Central memory CD4-positive, alpha-beta T cell (primary cell): ENCODE measurements at regions not wholly inside any gene's neighbourhood (a gene's known extent, or its start where the extent isn't known, plus 50 kb on each side); places are given as distances from the start of the nearest gene placed in this dataset.

Source experiments
- DNase-seq: peaks from one replicate; pipeline ENCODE4 v3.0.0; 2022

DNA sequence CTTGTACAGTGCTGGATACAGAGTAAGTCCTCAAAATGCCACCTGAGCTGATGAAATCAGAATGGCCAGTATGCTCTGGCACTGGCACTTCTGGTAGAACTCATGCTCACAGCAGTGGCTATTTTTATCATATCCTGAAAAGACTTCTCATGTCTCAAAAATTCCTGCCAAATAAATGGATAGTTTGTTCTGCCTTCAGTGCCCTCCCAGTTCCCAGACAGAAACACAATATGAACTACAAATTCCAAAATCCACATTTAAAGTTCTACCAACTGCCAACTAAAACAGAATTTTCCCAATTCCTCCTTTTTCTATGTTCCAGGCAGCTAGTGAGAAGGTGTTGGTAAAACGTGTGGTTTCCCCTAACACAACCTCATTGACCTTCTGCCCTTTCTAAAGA lies 51.4 kb upstream of the RGS1 start:
- no peak for DNase-seq
